22Rv1 (cell line): ENCODE measurements at regions not wholly inside any gene's neighbourhood (a gene's known extent, or its start where the extent isn't known, plus 50 kb on each side); places are given as distances from the start of the nearest gene placed in this dataset.

Experiments
- CTCF ChIP-seq: fragments of 450-650 bp; IDR thresholded peaks from 2 replicates; pipeline ENCODE4 v1.5.1; 2017; ENCODE audit warnings: mild to moderate bottlenecking
- ZFX ChIP-seq: fragments of 450-650 bp; IDR thresholded peaks from 2 replicates; pipeline ENCODE4 v1.6.1; 2017; ENCODE audit warnings: antibody characterized with exemption, borderline replicate concordance

GRCh38 chr20:22071841-22072240, 366.4 kb downstream of the PAX1 start:
- TF ChIP-seq CTCF = no peak
- TF ChIP-seq ZFX = no peak
